ENCODE measurements at regions not wholly inside any gene's neighbourhood (a gene's known extent, or its start where the extent isn't known, plus 50 kb on each side); places are given as distances from the start of the nearest gene placed in this dataset.

DNA sequence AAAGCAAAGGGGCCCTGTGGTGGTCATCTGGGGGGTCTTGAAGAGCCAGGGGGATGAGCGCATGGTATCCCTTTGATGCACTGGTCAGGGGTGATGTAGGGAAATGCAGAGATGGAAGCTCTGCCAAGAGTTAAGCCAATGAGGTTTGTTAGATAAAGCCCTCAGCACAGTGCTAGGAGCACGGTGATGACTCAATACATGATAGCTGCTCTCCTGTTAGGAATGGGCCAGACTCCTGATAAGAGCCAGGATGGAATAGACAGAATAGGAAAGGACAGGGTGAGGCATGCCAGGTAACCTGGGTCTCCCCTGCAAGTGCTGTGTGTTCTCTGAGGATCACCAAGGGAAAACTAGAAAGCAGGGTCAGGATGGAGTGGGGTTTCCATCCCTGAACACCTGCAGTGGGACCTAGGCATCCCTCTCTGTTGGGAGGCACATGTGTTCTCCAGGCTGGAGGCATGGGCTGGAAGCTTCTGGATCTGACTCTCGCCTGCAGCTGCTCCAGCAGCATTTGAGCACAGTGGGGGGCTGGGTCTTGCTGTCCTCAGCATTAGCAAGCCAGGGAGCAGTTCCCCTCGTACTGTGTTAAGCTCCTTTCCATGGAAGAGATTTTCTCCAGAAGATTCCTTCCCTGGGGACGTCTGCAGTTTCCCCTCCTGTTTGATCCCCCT is 71.8 kb upstream of the TIAM2 start:
- no peak for TF ChIP-seq POLR2A (IDR thresholded peaks at IDR 0.05)
- no peak for TF ChIP-seq CTCF (IDR thresholded peaks at IDR 0.05)

Measured in uterus (tissue), 2 donors.